Uterus (tissue), 2 donors: ENCODE measurements at regions not wholly inside any gene's neighbourhood (a gene's known extent, or its start where the extent isn't known, plus 50 kb on each side); places are given as distances from the start of the nearest gene placed in this dataset.

ENCODE experiments used
- CTCF ChIP-seq, 4 experiments: fragments of 200-600 bp in 2 of 4; fragments of 450-650 bp in 2 of 4; sonication (generic) in 2 of 4; IDR thresholded peaks; one replicate each; pipeline ENCODE4 v1.5.1; 2016 to 2019; ENCODE audit warnings: antibody characterized with exemption in 4 of 4, mild to moderate bottlenecking in 2 of 4, moderate library complexity in 1 of 4
- POLR2A ChIP-seq, 2 donors: fragments of 450-650 bp; IDR thresholded peaks; one replicate each; pipeline ENCODE4 v1.6.1; 2016; ENCODE audit warnings: antibody characterized with exemption in 2 of 2, mild to moderate bottlenecking in 1 of 2, moderate library complexity in 1 of 2

- TF ChIP-seq POLR2A (IDR thresholded peaks at IDR 0.05) (no peak), CTCF (IDR thresholded peaks at IDR 0.05) (no peak)
Observed at GRCh38 chr6:56353860-56354259, 106.5 kb upstream of the COL21A1 start.
